HepG2 (cell line): ENCODE measurements at regions not wholly inside any gene's neighbourhood (a gene's known extent, or its start where the extent isn't known, plus 50 kb on each side); places are given as distances from the start of the nearest gene placed in this dataset.

ENCODE experiments used
- ARID5B ChIP-seq: IDR thresholded peaks from 2 replicates; pipeline ENCODE4 v1.4.0; 2020; ENCODE audit warnings: mild to moderate bottlenecking, missing genetic modification reagents
- CBX1 ChIP-seq: IDR thresholded peaks from one replicate; pipeline ENCODE4 v1.6.1; 2016; ENCODE audit warnings: antibody characterized with exemption, low read depth
- EP300 ChIP-seq, 3 experiments: sonication (generic) in 1 of 3; formaldehyde crosslinking in 1 of 3; IDR thresholded peaks; 2 replicates each; pipeline versions ENCODE4 v1.5.1 to v1.6.1; 2011 to 2020; ENCODE audit warnings: low read depth in 2 of 3, low read length in 2 of 3, borderline replicate concordance in 1 of 3, improper control_type of control experiment in 1 of 3, mild to moderate bottlenecking in 1 of 3, missing genetic modification reagents in 1 of 3, moderate library complexity in 1 of 3
- HOXA5 ChIP-seq: sonication (generic); formaldehyde crosslinking; IDR thresholded peaks from 2 replicates; pipeline ENCODE4 v1.4.0; 2020; ENCODE audit warnings: missing genetic modification reagents
- IKZF1 ChIP-seq: fragments of 450-650 bp; IDR thresholded peaks from 2 replicates; pipeline ENCODE4 v1.7.1; 2016
- KAT2B ChIP-seq: fragments of 150-350 bp; IDR thresholded peaks from 2 replicates; pipeline ENCODE4 v1.6.1; 2014; ENCODE audit warnings: low read depth, low read length, borderline replicate concordance
- MAZ ChIP-seq, 2 experiments: sonication (generic) in 1 of 2; formaldehyde crosslinking in 1 of 2; IDR thresholded peaks; 2 replicates each; pipeline versions ENCODE4 v1.5.0 to v1.6.1; 2012 to 2020; ENCODE audit warnings: low read depth in 2 of 2, mild to moderate bottlenecking in 2 of 2, borderline replicate concordance in 1 of 2, improper control_type of control experiment in 1 of 2, low read length in 1 of 2, missing genetic modification reagents in 1 of 2, moderate library complexity in 1 of 2
- POLR2A ChIP-seq, 2 experiments: IDR thresholded peaks; 2 replicates each; pipeline ENCODE4 v1.6.1; 2011; ENCODE audit warnings: low read depth in 2 of 2, low read length in 2 of 2, mild to moderate bottlenecking in 1 of 2, moderate library complexity in 1 of 2; ENCODE audit not compliant: insufficient read depth in 1 of 2
- THYN1 ChIP-seq: sonication (generic); formaldehyde crosslinking; IDR thresholded peaks from 2 replicates; pipeline ENCODE4 v1.8.1; 2023; ENCODE audit warnings: low read depth, mild to moderate bottlenecking, moderate library complexity, missing genetic modification reagents, borderline replicate concordance
- YY1 ChIP-seq: IDR thresholded peaks from 2 replicates; pipeline ENCODE4 v1.6.1; 2011; ENCODE audit warnings: low read length, low read depth, moderate library complexity, mild to moderate bottlenecking; ENCODE audit not compliant: insufficient read depth, insufficient replicate concordance
- ZNF569 ChIP-seq: sonication (generic); formaldehyde crosslinking; IDR thresholded peaks from 2 replicates; pipeline ENCODE4 v1.5.0; 2020; ENCODE audit warnings: mild to moderate bottlenecking, missing genetic modification reagents, moderate library complexity, borderline replicate concordance
- ZNF788 ChIP-seq: sonication (generic); formaldehyde crosslinking; IDR thresholded peaks from 2 replicates; pipeline ENCODE4 v1.5.0; 2020; ENCODE audit warnings: mild to moderate bottlenecking, missing genetic modification reagents, borderline replicate concordance

DNA sequence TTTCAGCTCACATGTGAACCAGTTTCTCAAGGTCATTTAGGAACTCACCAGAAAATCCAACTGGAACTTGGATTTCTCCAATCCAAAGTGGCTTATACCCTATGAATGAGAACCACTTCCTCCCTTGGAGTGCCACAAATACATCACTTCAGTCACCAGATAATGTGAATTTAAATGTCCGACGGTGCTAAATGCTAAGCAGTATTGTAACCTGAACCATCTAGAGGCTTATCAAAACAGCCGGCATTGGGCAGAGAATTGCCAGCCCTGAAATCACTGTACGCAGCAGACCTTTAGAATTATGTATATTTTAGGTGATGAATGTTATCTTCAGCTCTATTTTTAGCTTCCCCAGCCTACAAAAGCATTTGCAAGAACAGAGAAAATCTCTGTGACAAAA, 76.8 kb upstream of the COX20 start:
- TF ChIP-seq POLR2A (IDR thresholded peaks at IDR 0.05; ENCODE audit: insufficient read depth in 1 of 2, low read depth in 2 of 2, low read length in 2 of 2), result no peak
- no peak for TF ChIP-seq IKZF1
- TF ChIP-seq ZNF788, result no peak
- TF ChIP-seq ARID5B (CRISPR knock-in tag), result no peak
- TF ChIP-seq MAZ (IDR thresholded peaks at IDR 0.05; ENCODE audit: borderline replicate concordance, low read depth, low read length), result no peak
- TF ChIP-seq MAZ (CRISPR knock-in tag; IDR thresholded peaks at IDR 0.05; ENCODE audit: low read depth), result no peak
- TF ChIP-seq KAT2B, result no peak
- TF ChIP-seq THYN1 (CRISPR knock-in tag), result no peak
- TF ChIP-seq CBX1, result no peak
- no peak for TF ChIP-seq HOXA5 (CRISPR knock-in tag)
- TF ChIP-seq YY1, result no peak
- TF ChIP-seq EP300 (IDR thresholded peaks at IDR 0.05; ENCODE audit: low read depth in 2 of 2, low read length in 2 of 2), result no peak
- TF ChIP-seq EP300 (CRISPR knock-in tag; IDR thresholded peaks at IDR 0.05; ENCODE audit: borderline replicate concordance), result no peak
- no peak for TF ChIP-seq ZNF569
